ENCODE measurements at regions not wholly inside any gene's neighbourhood (a gene's known extent, or its start where the extent isn't known, plus 50 kb on each side); places are given as distances from the start of the nearest gene placed in this dataset.

GRCh38 chr5:143938230-143938629 lies 126.3 kb downstream of the HMHB1 start:
- peak; percentile 31 for DNase-seq (ENCODE audit: low read depth)
- TF ChIP-seq CTCF (IDR thresholded peaks at IDR 0.05; ENCODE audit: insufficient read depth, low read depth, low read length, missing control alignments), result no peak
- no peak overlapping the region for H3K4me3 ChIP-seq (ENCODE audit: low read length)

- H3K4me3 ChIP-seq (ENCODE audit: low read length), result no peak overlapping the region
- no peak for TF ChIP-seq CTCF (IDR thresholded peaks at IDR 0.05; ENCODE audit: insufficient read depth, low read depth, low read length, missing control alignments)
- no peak for DNase-seq (ENCODE audit: low read depth)
Measured at GRCh38 chr5:143946837-143947236, 134.9 kb downstream of the HMHB1 start.

- TF ChIP-seq CTCF (IDR thresholded peaks at IDR 0.05; ENCODE audit: insufficient read depth, low read depth, low read length, missing control alignments), result no peak
- DNase-seq (ENCODE audit: low read depth), result no peak
- no peak overlapping the region for H3K4me3 ChIP-seq (ENCODE audit: low read length)
Measured at GRCh38 chr5:143947313-143947712, 135.4 kb downstream of the HMHB1 start.

DNA sequence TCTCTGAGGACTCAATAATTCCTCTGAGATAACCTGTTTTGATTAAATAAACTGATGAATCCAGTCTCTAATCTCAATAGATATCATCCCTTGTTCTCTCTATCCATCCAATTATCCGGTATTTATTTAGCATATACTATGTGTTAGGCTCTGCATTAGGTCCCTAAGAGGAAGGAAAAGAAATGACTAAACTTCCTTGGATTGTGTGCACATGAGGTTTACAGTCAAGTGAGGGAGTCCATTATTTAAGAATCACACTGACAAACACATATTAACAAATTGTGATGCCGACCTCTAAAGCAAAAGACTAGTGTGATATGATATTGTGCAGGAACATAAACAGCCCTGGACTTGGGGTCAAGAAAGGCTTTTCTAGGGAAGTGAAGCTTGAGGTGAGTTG lies 140.8 kb downstream of the HMHB1 start:
- no peak for DNase-seq (ENCODE audit: low read depth)
- no peak for TF ChIP-seq CTCF (IDR thresholded peaks at IDR 0.05; ENCODE audit: insufficient read depth, low read depth, low read length, missing control alignments)
- H3K4me3 ChIP-seq (ENCODE audit: low read length), result no peak overlapping the region

DNA sequence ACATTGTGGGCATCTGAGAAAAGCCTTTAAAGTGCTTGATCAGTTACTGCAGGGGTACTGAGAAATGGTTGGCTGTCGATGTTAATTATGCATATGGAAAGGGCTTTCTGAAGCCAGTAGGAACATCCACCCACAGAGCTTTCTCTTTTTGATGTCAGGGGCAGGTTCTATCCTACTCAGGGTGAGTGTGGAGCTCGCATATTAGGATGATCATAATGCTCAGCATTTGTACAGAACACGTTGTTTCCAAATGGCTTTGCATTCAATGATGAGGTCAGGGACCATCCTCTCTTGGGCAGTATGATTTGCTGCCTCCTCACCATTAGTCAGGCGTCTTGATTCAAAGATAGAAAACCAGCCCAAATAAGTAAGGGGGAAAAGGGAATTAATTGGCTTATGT lies 141.9 kb downstream of the HMHB1 start:
- TF ChIP-seq CTCF (IDR thresholded peaks at IDR 0.05; ENCODE audit: insufficient read depth, low read depth, low read length, missing control alignments), result no peak
- DNase-seq (ENCODE audit: low read depth), result no peak
- H3K4me3 ChIP-seq (ENCODE audit: low read length), result no peak overlapping the region

GRCh38 chr5:143955141-143955540 lies 143.2 kb downstream of the HMHB1 start:
- TF ChIP-seq CTCF (IDR thresholded peaks at IDR 0.05; ENCODE audit: insufficient read depth, low read depth, low read length, missing control alignments), result no peak
- H3K4me3 ChIP-seq (ENCODE audit: low read length), result no peak overlapping the region
- no peak for DNase-seq (ENCODE audit: low read depth)

- DNase-seq (ENCODE audit: low read depth), result no peak
- no peak overlapping the region for H3K4me3 ChIP-seq (ENCODE audit: low read length)
- peak; percentile 41 for TF ChIP-seq CTCF (IDR thresholded peaks at IDR 0.05; ENCODE audit: insufficient read depth, low read depth, low read length, missing control alignments)
Measured at GRCh38 chr5:143957455-143957854, 145.5 kb downstream of the HMHB1 start.
